HS-27A (cell line): ENCODE measurements at regions not wholly inside any gene's neighbourhood (a gene's known extent, or its start where the extent isn't known, plus 50 kb on each side); places are given as distances from the start of the nearest gene placed in this dataset.

Source experiments
- DNase-seq: peaks from one replicate; pipeline ENCODE4 v3.0.0-alpha.2; 2012; ENCODE audit warnings: low read depth, missing footprints

GRCh38 chr2:221337957-221338685 lies 234.0 kb downstream of the EPHA4 start:
- no peak for DNase-seq

- DNase-seq, result no peak
These were observed 229.7 kb downstream of the EPHA4 start for GRCh38 chr2:221342388-221342787.

GRCh38 chr2:221343524-221343923 lies 228.6 kb downstream of the EPHA4 start:
- no peak for DNase-seq

DNA sequence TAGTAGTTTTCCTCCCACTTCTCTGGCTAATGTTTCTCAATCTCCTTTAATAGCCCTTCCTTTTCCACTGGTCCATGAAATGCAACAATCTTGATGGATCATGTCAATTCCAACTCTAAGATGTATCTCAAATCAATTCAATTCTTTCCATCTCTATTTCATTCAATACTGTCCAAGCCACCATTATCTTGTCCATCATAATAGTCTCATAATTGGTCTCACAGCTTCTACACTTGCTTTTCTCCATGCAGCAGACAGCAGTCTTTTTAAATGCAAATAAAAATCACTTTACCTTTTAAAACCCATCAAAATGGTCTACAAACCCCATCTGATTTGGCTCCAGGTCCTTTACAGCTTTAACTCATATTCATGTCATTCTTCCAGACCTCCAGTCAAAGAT lies 226.6 kb downstream of the EPHA4 start:
- DNase-seq, result no peak

DNA sequence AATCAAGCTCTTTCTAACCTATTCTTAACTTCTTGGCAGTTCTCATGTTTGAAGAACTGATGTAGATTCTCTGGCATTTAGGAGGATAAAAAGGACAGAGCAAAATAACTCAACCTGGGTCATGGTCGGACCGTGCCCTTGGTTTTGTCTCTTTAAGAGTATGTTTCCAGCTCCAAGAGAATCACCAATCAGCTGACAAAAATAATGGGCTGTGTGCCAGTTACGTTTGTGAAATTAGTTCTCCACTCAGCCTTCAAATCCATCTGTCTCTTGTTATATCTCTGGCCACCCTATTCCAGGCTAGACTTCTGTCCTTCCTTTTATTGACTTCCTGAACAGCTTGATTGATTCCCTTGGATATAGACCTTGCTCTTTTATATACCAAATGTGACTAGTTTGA lies 225.7 kb downstream of the EPHA4 start:
- no peak for DNase-seq

DNA sequence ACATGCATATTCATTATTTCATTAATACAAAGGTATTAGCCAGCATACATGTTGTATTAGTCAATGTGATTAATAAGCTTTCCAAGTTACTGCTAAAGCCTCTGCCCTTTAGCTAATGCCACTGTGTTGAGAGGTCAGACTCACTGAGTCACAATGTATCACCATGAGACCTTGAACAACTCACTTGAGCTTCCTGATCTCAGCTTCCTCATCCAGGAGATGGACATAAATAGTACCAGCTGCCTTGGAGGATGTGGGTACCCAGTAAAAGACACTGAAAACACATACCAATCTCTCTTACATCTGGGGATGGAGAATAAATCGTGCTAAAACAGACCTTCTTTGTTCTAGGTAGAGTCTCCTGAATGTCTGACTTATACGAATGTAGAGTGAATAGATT lies 224.6 kb downstream of the EPHA4 start:
- DNase-seq, result no peak

DNA sequence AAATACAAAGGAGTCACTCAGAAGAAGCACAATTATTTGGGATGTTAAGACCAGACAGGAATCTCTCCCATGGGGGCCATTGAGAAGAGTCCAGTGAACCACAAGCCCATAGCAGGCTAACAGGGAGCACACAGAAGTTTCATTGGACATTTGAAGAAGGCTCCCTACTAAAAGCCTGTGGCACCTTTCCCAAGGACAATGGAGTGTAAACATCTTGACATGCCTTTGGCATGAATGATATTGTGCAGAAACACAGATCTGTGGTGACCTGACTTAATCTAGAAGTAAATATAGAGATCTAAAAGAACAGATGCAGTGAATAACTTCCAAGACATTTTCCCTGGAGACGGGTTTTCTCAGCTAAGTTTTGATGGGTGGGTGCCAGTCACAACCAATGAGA lies 221.5 kb downstream of the EPHA4 start:
- no peak for DNase-seq

DNA sequence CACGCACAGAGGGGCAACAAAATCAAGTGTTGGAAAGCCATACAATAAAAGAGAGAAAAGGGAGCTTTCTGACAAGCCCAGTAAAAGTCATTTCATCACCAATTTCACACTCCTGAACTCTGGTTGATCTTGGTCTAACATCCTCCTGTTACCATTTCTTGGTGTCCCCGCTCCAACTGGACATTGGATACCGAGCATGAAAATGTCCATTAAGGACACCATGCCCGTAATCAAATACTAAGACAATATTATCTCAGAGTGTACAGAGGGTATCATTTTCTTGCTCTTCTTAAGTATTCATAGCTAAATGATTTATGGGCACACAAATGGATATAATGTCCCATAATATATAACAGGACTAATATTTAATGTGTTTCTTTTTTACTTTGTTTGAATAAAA lies 218.9 kb downstream of the EPHA4 start:
- no peak for DNase-seq

- DNase-seq, result no peak
These were observed 211.8 kb downstream of the EPHA4 start for GRCh38 chr2:221360312-221360711.

DNA sequence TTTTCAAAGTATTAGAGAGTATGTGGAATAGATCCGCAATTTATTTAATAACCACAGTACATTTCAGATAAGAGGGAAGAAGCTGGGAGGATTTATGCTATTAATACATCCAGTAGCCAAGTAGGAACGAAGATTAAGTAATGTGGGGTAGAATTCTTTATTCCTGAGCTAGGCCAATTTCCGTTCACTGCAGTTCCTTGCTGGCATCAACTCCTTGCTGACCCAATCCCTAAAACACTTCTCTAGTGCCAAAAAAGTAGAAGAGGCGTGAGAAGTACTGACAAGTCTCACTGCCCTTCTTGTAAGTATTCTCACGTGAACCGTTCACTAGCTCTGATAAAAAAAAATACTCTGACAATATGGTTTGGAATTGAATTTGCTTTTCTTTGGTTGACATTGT lies 211.4 kb downstream of the EPHA4 start:
- no peak for DNase-seq

- DNase-seq, result no peak
These were observed 210.5 kb downstream of the EPHA4 start for GRCh38 chr2:221361633-221362032.

DNA sequence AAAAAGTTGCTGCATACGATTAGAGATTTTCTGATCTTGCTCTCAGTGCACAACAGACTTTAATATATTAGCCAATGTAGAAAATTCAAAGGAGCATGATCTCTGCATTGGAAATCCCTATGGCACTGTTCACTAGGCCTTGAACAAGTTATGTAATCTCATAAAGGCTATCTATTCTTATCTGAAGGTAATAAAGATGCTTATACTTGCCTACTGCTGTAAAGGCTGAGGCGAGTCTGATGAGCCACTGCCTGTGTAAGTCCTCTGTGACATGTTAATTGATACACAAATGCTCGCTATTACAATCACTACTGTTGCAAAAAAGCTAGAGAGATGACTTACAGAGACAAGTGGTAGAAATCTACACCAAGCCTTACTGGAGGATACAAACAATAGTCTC lies 207.4 kb downstream of the EPHA4 start:
- DNase-seq, result no peak
